WTC11 (cell line): ENCODE measurements at regions not wholly inside any gene's neighbourhood (a gene's known extent, or its start where the extent isn't known, plus 50 kb on each side); places are given as distances from the start of the nearest gene placed in this dataset.

Experiments used
- CTCF ChIP-seq: fragments of 200-600 bp; IDR thresholded peaks from 2 replicates; pipeline ENCODE4 v1.8.0; 2022; ENCODE audit warnings: antibody characterized with exemption
- ETV6 ChIP-seq: sonication (generic); formaldehyde crosslinking; IDR thresholded peaks from 2 replicates; pipeline ENCODE4 v1.8.1; 2022; ENCODE audit warnings: mild to moderate bottlenecking, missing genetic modification reagents

- TF ChIP-seq CTCF (no peak), ETV6 (no peak)
These were observed 368.4 kb upstream of the E2F7 start for GRCh38 chr12:77433799-77434198.
